ENCODE measurements at regions not wholly inside any gene's neighbourhood (a gene's known extent, or its start where the extent isn't known, plus 50 kb on each side); places are given as distances from the start of the nearest gene placed in this dataset.

DNA sequence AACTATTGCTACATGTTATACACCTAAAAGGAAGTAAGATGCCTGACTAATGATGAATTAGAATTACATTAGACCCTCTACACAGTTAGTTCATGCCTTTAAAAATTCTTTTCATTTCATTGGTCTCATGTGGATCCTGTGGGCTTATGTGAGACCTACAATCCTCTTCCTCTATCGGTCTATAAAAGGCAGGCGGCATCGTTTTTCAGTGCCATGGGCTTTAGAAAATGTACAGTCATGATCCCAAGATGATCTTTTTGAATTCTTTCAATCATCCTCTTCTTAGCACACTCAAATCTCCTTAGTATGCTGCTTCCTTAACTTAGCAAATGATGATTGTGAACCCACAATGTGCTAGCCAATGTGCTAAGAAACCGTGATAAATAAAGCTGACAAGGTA is 193.9 kb downstream of the ZNF608 start:
- ChIA-PET CTCF (no interaction called here), POLR2A (no interaction called here)
- Histone ChIP-seq H4K20me1 (replicated peaks; ENCODE audit: control insufficient read depth, extremely low read depth, insufficient read depth, low read length) (no peaks in the 10 kb centered on the region), H3K9me3 (replicated peaks; ENCODE audit: control insufficient read depth, insufficient read depth, low read length) (no peaks in the 10 kb centered on the region), H3K9me1 (replicated peaks; ENCODE audit: control insufficient read depth, extremely low read depth, insufficient read depth, low read length) (no peaks in the 10 kb centered on the region), H3K27ac (ENCODE audit: insufficient read depth, low read depth, low read length) (no peak overlapping the region), H3K4me1 (ENCODE audit: control insufficient read depth, extremely low read depth, insufficient read depth, low read length) (no peaks in the 10 kb centered on the region), H3K79me2 (ENCODE audit: control insufficient read depth, insufficient read depth, low read length) (no peaks in the 10 kb centered on the region), H3K4me2 (ENCODE audit: insufficient read depth, low read length) (no peak overlapping the region), H3K9ac (replicated peaks; ENCODE audit: extremely low read depth, insufficient read depth, low read length) (no peak overlapping the region), H2AFZ (ENCODE audit: low read depth, low read length) (no peak overlapping the region), H3K4me3 (replicated peaks in 1 of 3; ENCODE audit: insufficient read depth in 1 of 3, low read depth in 1 of 3, low read length in 3 of 3) (no peak overlapping the region), H3K27me3 (ENCODE audit: control insufficient read depth in 2 of 2, insufficient read depth in 2 of 2, low read length in 2 of 2) (no peaks in the 10 kb centered on the region), H3K36me3 (ENCODE audit: control insufficient read depth in 2 of 2, extremely low read depth in 1 of 2, insufficient read depth in 2 of 2, low read length in 2 of 2) (no peaks in the 10 kb centered on the region)
- intact Hi-C loops (cut with micrococcal nuclease) = no loop called here
- DNase-seq (ENCODE audit: low read depth, low spot score) (no peak), FAIRE-seq (no peak)
- no TSS peak for BruUV-seq (replicated peaks)
- TF ChIP-seq, protein P1, sequence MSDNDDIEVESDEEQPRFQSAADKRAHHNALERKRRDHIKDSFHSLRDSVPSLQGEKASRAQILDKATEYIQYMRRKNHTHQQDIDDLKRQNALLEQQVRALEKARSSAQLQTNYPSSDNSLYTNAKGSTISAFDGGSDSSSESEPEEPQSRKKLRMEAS (IDR thresholded peaks at IDR 0.05; ENCODE audit: insufficient read depth, insufficient read length) = no peak
- dilution Hi-C loops (cut with MboI; ENCODE audit: extremely low pct_ligation_motif_present, low sequenced_read_pairs) = no loop called here

DNA sequence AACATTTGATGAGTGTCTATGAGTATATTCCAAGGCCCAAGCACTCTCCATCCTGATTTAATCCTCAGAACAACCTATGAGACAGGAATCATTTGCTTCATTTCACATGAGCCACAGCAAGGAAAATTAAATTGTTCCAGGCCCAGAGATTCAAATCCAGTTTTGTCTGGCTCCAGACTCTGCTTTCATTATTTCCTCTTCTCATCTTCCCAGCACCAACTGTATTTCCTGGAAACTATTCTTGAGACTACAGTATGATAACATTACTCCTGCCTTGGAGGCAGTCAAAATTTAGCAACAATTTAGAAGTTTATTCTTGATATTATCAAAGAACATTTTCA is 194.5 kb downstream of the ZNF608 start:
- Histone ChIP-seq H3K4me2 (ENCODE audit: insufficient read depth, low read length) (no peak overlapping the region), H3K27ac (ENCODE audit: insufficient read depth, low read depth, low read length) (no peak overlapping the region), H3K36me3 (ENCODE audit: control insufficient read depth in 2 of 2, extremely low read depth in 1 of 2, insufficient read depth in 2 of 2, low read length in 2 of 2) (no peaks in the 10 kb centered on the region), H3K9ac (replicated peaks; ENCODE audit: extremely low read depth, insufficient read depth, low read length) (no peak overlapping the region), H3K9me3 (replicated peaks; ENCODE audit: control insufficient read depth, insufficient read depth, low read length) (no peaks in the 10 kb centered on the region), H4K20me1 (replicated peaks; ENCODE audit: control insufficient read depth, extremely low read depth, insufficient read depth, low read length) (no peaks in the 10 kb centered on the region), H3K4me1 (ENCODE audit: control insufficient read depth, extremely low read depth, insufficient read depth, low read length) (no peaks in the 10 kb centered on the region), H2AFZ (ENCODE audit: low read depth, low read length) (no peak overlapping the region), H3K27me3 (ENCODE audit: control insufficient read depth in 2 of 2, insufficient read depth in 2 of 2, low read length in 2 of 2) (no peaks in the 10 kb centered on the region), H3K4me3 (replicated peaks in 1 of 3; ENCODE audit: insufficient read depth in 1 of 3, low read depth in 1 of 3, low read length in 3 of 3) (no peak overlapping the region), H3K79me2 (ENCODE audit: control insufficient read depth, insufficient read depth, low read length) (no peaks in the 10 kb centered on the region), H3K9me1 (replicated peaks; ENCODE audit: control insufficient read depth, extremely low read depth, insufficient read depth, low read length) (no peaks in the 10 kb centered on the region)
- no peak for DNase-seq (ENCODE audit: low read depth, low spot score)
- ChIA-PET POLR2A (no interaction called here), CTCF (no interaction called here)
- BruUV-seq (replicated peaks) = no TSS peak
- intact Hi-C loops (cut with micrococcal nuclease) (no loop called here), dilution Hi-C loops (cut with MboI; ENCODE audit: extremely low pct_ligation_motif_present, low sequenced_read_pairs) (no loop called here)
- TF ChIP-seq, protein P2, sequence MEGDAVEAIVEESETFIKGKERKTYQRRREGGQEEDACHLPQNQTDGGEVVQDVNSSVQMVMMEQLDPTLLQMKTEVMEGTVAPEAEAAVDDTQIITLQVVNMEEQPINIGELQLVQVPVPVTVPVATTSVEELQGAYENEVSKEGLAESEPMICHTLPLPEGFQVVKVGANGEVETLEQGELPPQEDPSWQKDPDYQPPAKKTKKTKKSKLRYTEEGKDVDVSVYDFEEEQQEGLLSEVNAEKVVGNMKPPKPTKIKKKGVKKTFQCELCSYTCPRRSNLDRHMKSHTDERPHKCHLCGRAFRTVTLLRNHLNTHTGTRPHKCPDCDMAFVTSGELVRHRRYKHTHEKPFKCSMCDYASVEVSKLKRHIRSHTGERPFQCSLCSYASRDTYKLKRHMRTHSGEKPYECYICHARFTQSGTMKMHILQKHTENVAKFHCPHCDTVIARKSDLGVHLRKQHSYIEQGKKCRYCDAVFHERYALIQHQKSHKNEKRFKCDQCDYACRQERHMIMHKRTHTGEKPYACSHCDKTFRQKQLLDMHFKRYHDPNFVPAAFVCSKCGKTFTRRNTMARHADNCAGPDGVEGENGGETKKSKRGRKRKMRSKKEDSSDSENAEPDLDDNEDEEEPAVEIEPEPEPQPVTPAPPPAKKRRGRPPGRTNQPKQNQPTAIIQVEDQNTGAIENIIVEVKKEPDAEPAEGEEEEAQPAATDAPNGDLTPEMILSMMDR (IDR thresholded peaks at IDR 0.05; ENCODE audit: extremely low read depth in 1 of 2, insufficient read depth in 1 of 2, low read depth in 1 of 2, low read length in 2 of 2) = no peak
- TF ChIP-seq POLR2A (IDR thresholded peaks at IDR 0.05; ENCODE audit: low read depth, low read length) (no peak), JUN (IDR thresholded peaks at IDR 0.05; ENCODE audit: borderline replicate concordance, insufficient read depth, insufficient read length, low read depth) (no peak), MYC (IDR thresholded peaks at IDR 0.05; ENCODE audit: low read depth, low read length) (no peak), FOS (IDR thresholded peaks at IDR 0.05; ENCODE audit: borderline replicate concordance, insufficient read depth, low read length) (no peak), GATA2 (IDR thresholded peaks at IDR 0.05; ENCODE audit: insufficient read depth, insufficient read length, low read depth, low read length) (no peak), POLR2AphosphoS5 (IDR thresholded peaks at IDR 0.05; ENCODE audit: insufficient read depth, low read depth, low read length) (no peak), EZH2 (IDR thresholded peaks at IDR 0.05; ENCODE audit: borderline replicate concordance, low read depth, low read length, severe bottlenecking) (no peak)
- TF ChIP-seq, protein P1 (IDR thresholded peaks at IDR 0.05; ENCODE audit: insufficient read depth, insufficient read length) = no peak
- FAIRE-seq = no peak

Measured in endothelial cell of umbilical vein (primary cell).